ENCODE measurements at regions not wholly inside any gene's neighbourhood (a gene's known extent, or its start where the extent isn't known, plus 50 kb on each side); places are given as distances from the start of the nearest gene placed in this dataset.
"Not testable (repeated sequence)": the region's sequence is repeated elsewhere in the genome, so short reads cannot be mapped to it uniquely, and the experiment has no call there.

GRCh38 chr3:32042867-32043266 is 61.3 kb downstream of the ZNF860 start:
- not testable (repeated sequence) for DNase-seq (ENCODE audit: low spot score)

GRCh38 chr3:32045091-32045915 is 61.1 kb upstream of the GPD1L start:
- DNase-seq (ENCODE audit: low spot score): peak; percentile 36

GRCh38 chr3:32046102-32046501 is 60.3 kb upstream of the GPD1L start:
- DNase-seq (ENCODE audit: low spot score): no peak

- DNase-seq (ENCODE audit: low spot score): no peak
These were observed 57.8 kb upstream of the GPD1L start for GRCh38 chr3:32048487-32049182.

- DNase-seq (ENCODE audit: low spot score): no peak
These were observed 56.5 kb upstream of the GPD1L start for GRCh38 chr3:32049916-32050315.

- DNase-seq (ENCODE audit: low spot score): not testable (repeated sequence)
These were observed 54.2 kb upstream of the GPD1L start for GRCh38 chr3:32052230-32052629.

- not testable (repeated sequence) for DNase-seq (ENCODE audit: low spot score)
These were observed 53.6 kb upstream of the GPD1L start for GRCh38 chr3:32052851-32053250.

- no peak for DNase-seq (ENCODE audit: low spot score)
These were observed 49.7 kb upstream of the GPD1L start for GRCh38 chr3:32056559-32057290.

Measured in AG20443 (cell line).